ENCODE measurements at regions not wholly inside any gene's neighbourhood (a gene's known extent, or its start where the extent isn't known, plus 50 kb on each side); places are given as distances from the start of the nearest gene placed in this dataset.

- DNase-seq = no peak
Measured at GRCh38 chr9:105864248-105864898, 170.0 kb downstream of the TMEM38B start.

- DNase-seq = no peak
Measured at GRCh38 chr9:105865285-105865684, 170.9 kb downstream of the TMEM38B start.

- DNase-seq = no peak
Measured at GRCh38 chr9:105871540-105871939, 177.2 kb downstream of the TMEM38B start.

GRCh38 chr9:105873801-105874200 lies 179.5 kb downstream of the TMEM38B start:
- DNase-seq = no peak

- no peak for DNase-seq
Measured at GRCh38 chr9:105877721-105878120, 183.4 kb downstream of the TMEM38B start.

- DNase-seq = peak; percentile 23
Measured at GRCh38 chr9:105879181-105879580, 184.8 kb downstream of the TMEM38B start.

GRCh38 chr9:105880517-105880916 lies 186.2 kb downstream of the TMEM38B start:
- no peak for DNase-seq

GRCh38 chr9:105881021-105881420 lies 186.7 kb downstream of the TMEM38B start:
- DNase-seq = no peak

- DNase-seq = peak; percentile 50
Measured at GRCh38 chr9:105881654-105882349, 187.5 kb downstream of the TMEM38B start.

GRCh38 chr9:105883847-105884246 lies 189.5 kb downstream of the TMEM38B start:
- peak; percentile 88 for DNase-seq

GRCh38 chr9:105884416-105884815 lies 190.1 kb downstream of the TMEM38B start:
- no peak for DNase-seq

- no peak for DNase-seq
Measured at GRCh38 chr9:105886136-105886535, 191.8 kb downstream of the TMEM38B start.

GRCh38 chr9:105887679-105888078 lies 193.3 kb downstream of the TMEM38B start:
- DNase-seq = peak; percentile 55

GRCh38 chr9:105890046-105890822 lies 195.9 kb downstream of the TMEM38B start:
- peak; percentile 67 for DNase-seq

- DNase-seq = no peak
Measured at GRCh38 chr9:105900123-105900522, 205.8 kb downstream of the TMEM38B start.

- no peak for DNase-seq
Measured at GRCh38 chr9:105901514-105902109, 207.3 kb downstream of the TMEM38B start.

GRCh38 chr9:105908069-105908468 lies 213.7 kb downstream of the TMEM38B start:
- DNase-seq = no peak

- DNase-seq = no peak
Measured at GRCh38 chr9:105911104-105911911, 217.0 kb downstream of the TMEM38B start.

- no peak for DNase-seq
Measured at GRCh38 chr9:105912157-105912862, 218.0 kb downstream of the TMEM38B start.

GRCh38 chr9:105912863-105913516 lies 218.6 kb downstream of the TMEM38B start:
- DNase-seq = no peak

- DNase-seq = no peak
Measured at GRCh38 chr9:105921057-105921726, 226.9 kb downstream of the TMEM38B start.

Measured in MV-4-11 (cell line).